H1 (cell line): ENCODE measurements at regions not wholly inside any gene's neighbourhood (a gene's known extent, or its start where the extent isn't known, plus 50 kb on each side); places are given as distances from the start of the nearest gene placed in this dataset.

Experiments used
- CTCF ChIA-PET: fragments of 300-600 bp; sonication (Branson Sonifier 250); formaldehyde crosslinking; loops from one replicate; lab custom pipeline; 2021; ENCODE audit not compliant: partially characterized antibody; lab: Charles Lee
- POLR2A ChIA-PET: fragments of 300-600 bp; sonication (Branson Sonifier 250); formaldehyde crosslinking; loops from one replicate; lab custom pipeline; 2021; ENCODE audit warnings: inconsistent platforms; ENCODE audit not compliant: partially characterized antibody; lab: Charles Lee
- DNase-seq, 2 experiments: peaks; one replicate each; pipeline versions ENCODE4 v3.0.0 to v3.0.0-alpha.2; 2010 to 2022; ENCODE audit warnings: low spot score in 2 of 2, low read depth in 1 of 2, mixed read lengths in 1 of 2
- FAIRE-seq: peaks from 2 replicates; lab custom pipeline; 2011; peaks lifted over from hg19 to GRCh38; lab: Jason Lieb, UNC
- H2AFZ ChIP-seq: 2 replicates; pipeline ENCODE4 v1.8.1; 2012; ENCODE audit warnings: low read length, inconsistent platforms
- H2AK5ac ChIP-seq: 2 replicates; pipeline ENCODE4 v1.6.1; 2013; ENCODE audit warnings: low read depth, low read length
- H2BK120ac ChIP-seq: replicated peaks from 2 replicates; pipeline ENCODE3; 2013; ENCODE audit warnings: low read depth, low read length, inconsistent platforms
- H2BK12ac ChIP-seq: 2 replicates; pipeline ENCODE4 v1.6.1; 2013; ENCODE audit warnings: low read depth, low read length
- H2BK15ac ChIP-seq: 2 replicates; pipeline ENCODE4 v1.6.1; 2013; ENCODE audit warnings: low read length
- H2BK20ac ChIP-seq: 2 replicates; pipeline ENCODE4 v1.6.1; 2013; ENCODE audit warnings: low read length
- H2BK5ac ChIP-seq: 2 replicates; pipeline ENCODE4 v1.6.1; 2013; ENCODE audit warnings: low read depth, low read length
- H3K14ac ChIP-seq: 2 replicates; pipeline ENCODE4 v1.6.1; 2013; ENCODE audit warnings: inconsistent platforms; ENCODE audit not compliant: insufficient read length
- H3K18ac ChIP-seq: 2 replicates; pipeline ENCODE4 v1.6.1; 2013; ENCODE audit warnings: low read length; ENCODE audit errors: extremely low read depth
- H3K23ac ChIP-seq: 2 replicates; pipeline ENCODE4 v1.6.1; 2013; ENCODE audit warnings: inconsistent platforms; ENCODE audit not compliant: insufficient read length
- H3K23me2 ChIP-seq: 2 replicates; pipeline ENCODE4 v1.6.1; 2013; ENCODE audit warnings: low read depth, low read length
- H3K27ac ChIP-seq: 2 replicates; pipeline ENCODE4 v1.6.1; 2011; ENCODE audit warnings: low read depth, low read length, inconsistent platforms
- H3K27me3 ChIP-seq, 4 experiments: replicated peaks in 1 of 4; 1 replicate in 1 of 4; 2 replicates in 3 of 4; pipeline versions ENCODE4 v1.6.1 to v1.8.1; 2011 to 2013; ENCODE audit warnings: low read length in 3 of 4, mild to moderate bottlenecking in 3 of 4, inconsistent platforms in 2 of 4, mixed read lengths in 2 of 4, moderate library complexity in 1 of 4; ENCODE audit not compliant: control insufficient read depth in 3 of 4, insufficient read depth in 3 of 4; ENCODE audit errors: extremely low read depth in 1 of 4
- H3K36me3 ChIP-seq, 4 experiments: 2 replicates each; pipeline versions ENCODE4 v1.6.1 to v1.8.1; 2011 to 2013; ENCODE audit warnings: mild to moderate bottlenecking in 4 of 4, low read length in 3 of 4, moderate library complexity in 2 of 4, control low read depth in 1 of 4, inconsistent platforms in 1 of 4; ENCODE audit not compliant: insufficient read depth in 4 of 4, control insufficient read depth in 2 of 4
- H3K4ac ChIP-seq: replicated peaks from 2 replicates; pipeline ENCODE3; 2013; ENCODE audit warnings: low read length, low read depth, mixed read lengths, inconsistent platforms; ENCODE audit not compliant: insufficient read length
- H3K4me1 ChIP-seq, 4 experiments: replicated peaks in 1 of 4; 1 replicate in 1 of 4; 2 replicates in 3 of 4; pipeline versions ENCODE4 v1.6.1 to v1.8.1; 2011 to 2013; ENCODE audit warnings: low read length in 3 of 4, inconsistent platforms in 2 of 4, mixed read lengths in 1 of 4; ENCODE audit not compliant: insufficient read depth in 4 of 4, control insufficient read depth in 3 of 4
- H3K4me2 ChIP-seq, 2 experiments: 2 replicates each; pipeline versions ENCODE4 v1.6.1 to v1.8.1; 2011 to 2013; ENCODE audit warnings: low read depth in 2 of 2, low read length in 2 of 2, control low read depth in 1 of 2, inconsistent platforms in 1 of 2, mild to moderate bottlenecking in 1 of 2; ENCODE audit not compliant: insufficient read depth in 1 of 2
- H3K4me3 ChIP-seq, 4 experiments: fragments of 200-600, 300-600 bp in 1 of 4; sonication (generic), shearing (Covaris generic), sonication (Bioruptor Twin) in 1 of 4; 2 replicates each; pipeline versions ENCODE4 v1.5.1 to v1.8.1; 2011 to 2016; ENCODE audit warnings: low read length in 4 of 4, low read depth in 3 of 4, control low read depth in 2 of 4, inconsistent platforms in 2 of 4, mild to moderate bottlenecking in 2 of 4, mixed read lengths in 1 of 4, moderate library complexity in 1 of 4; ENCODE audit not compliant: insufficient read depth in 2 of 4; ENCODE audit errors: extremely low read depth in 1 of 4
- H3K56ac ChIP-seq: replicated peaks from 2 replicates; pipeline ENCODE3; 2013; ENCODE audit warnings: low read depth, mild to moderate bottlenecking, mixed read lengths, low read length, inconsistent platforms; ENCODE audit not compliant: insufficient read length
- H3K79me1 ChIP-seq: 2 replicates; pipeline ENCODE4 v1.6.1; 2013; ENCODE audit warnings: low read depth, low read length, control low read depth
- H3K79me2 ChIP-seq, 2 experiments: 2 replicates each; pipeline versions ENCODE4 v1.6.1 to v1.8.1; 2012 to 2013; ENCODE audit warnings: low read length in 2 of 2, mild to moderate bottlenecking in 2 of 2, inconsistent platforms in 1 of 2; ENCODE audit not compliant: insufficient read depth in 2 of 2, control insufficient read depth in 1 of 2
- H3K9ac ChIP-seq, 4 experiments: replicated peaks in 1 of 4; 1 replicate in 1 of 4; 2 replicates in 3 of 4; pipeline versions ENCODE4 v1.6.1 to v1.8.1; 2011 to 2013; ENCODE audit warnings: low read depth in 3 of 4, low read length in 3 of 4, control low read depth in 2 of 4, mild to moderate bottlenecking in 2 of 4, moderate library complexity in 2 of 4, inconsistent platforms in 1 of 4; ENCODE audit errors: extremely low read depth in 1 of 4
- H3K9me3 ChIP-seq, 2 experiments: 2 replicates each; pipeline versions ENCODE4 v1.6.1 to v1.8.1; 2012 to 2013; ENCODE audit warnings: mild to moderate bottlenecking in 2 of 2, moderate library complexity in 2 of 2, control low read depth in 1 of 2, inconsistent platforms in 1 of 2, low read depth in 1 of 2, low read length in 1 of 2, mixed read lengths in 1 of 2; ENCODE audit not compliant: insufficient read depth in 2 of 2
- H4K20me1 ChIP-seq, 2 experiments: replicated peaks in 1 of 2; 2 replicates each; pipeline versions ENCODE3 to v1.8.1; 2011 to 2013; ENCODE audit warnings: inconsistent platforms in 2 of 2, low read length in 2 of 2, mild to moderate bottlenecking in 1 of 2; ENCODE audit not compliant: insufficient read depth in 2 of 2, control insufficient read depth in 1 of 2
- H4K5ac ChIP-seq: 2 replicates; pipeline ENCODE4 v1.6.1; 2013; ENCODE audit warnings: low read length, low read depth, mixed read lengths, inconsistent platforms; ENCODE audit not compliant: insufficient read length
- H4K8ac ChIP-seq: 2 replicates; pipeline ENCODE4 v1.8.0; 2013; ENCODE audit warnings: mild to moderate bottlenecking, moderate library complexity, low read length, inconsistent platforms; ENCODE audit not compliant: insufficient read depth; ENCODE audit errors: extremely low read depth
- H4K91ac ChIP-seq: replicated peaks from 2 replicates; pipeline ENCODE3; 2013; ENCODE audit warnings: low read length, mixed read lengths, inconsistent platforms; ENCODE audit not compliant: insufficient read length
- CHD1 ChIP-seq: IDR thresholded peaks from 2 replicates; pipeline ENCODE4 v1.6.1; 2012; ENCODE audit warnings: low read depth, low read length, improper control_type of control experiment
- EGR1 ChIP-seq: IDR thresholded peaks from 2 replicates; pipeline ENCODE4 v1.6.1; 2011; ENCODE audit warnings: low read depth, low read length, borderline replicate concordance
- MAFK ChIP-seq: IDR thresholded peaks from 2 replicates; pipeline ENCODE4 v1.6.1; 2012; ENCODE audit warnings: low read depth, mild to moderate bottlenecking, improper control_type of control experiment, low read length
- RFX5 ChIP-seq: IDR thresholded peaks from 2 replicates; pipeline ENCODE4 v1.6.1; 2011; ENCODE audit warnings: low read depth, low read length, improper control_type of control experiment, borderline replicate concordance
- TAF7 ChIP-seq: optimal IDR thresholded peaks from 2 replicates; pipeline ENCODE3; 2011; ENCODE audit warnings: low read depth, mild to moderate bottlenecking, inconsistent platforms, low read length, moderate library complexity, borderline replicate concordance
- TEAD4 ChIP-seq: IDR thresholded peaks from 2 replicates; pipeline ENCODE4 v1.6.1; 2012; ENCODE audit warnings: low read depth, low read length, inconsistent platforms, mixed read lengths
- ZNF274 ChIP-seq: IDR thresholded peaks from 2 replicates; pipeline ENCODE4 v1.7.0; 2012; ENCODE audit warnings: low read length, borderline replicate concordance; ENCODE audit errors: extremely low read depth
- WGBS, 2 experiments: shearing (Covaris generic) in 1 of 2; methylation state at CpG; one replicate each; pipeline versions ENCODE4 v1.1.6 to v1.1.7; 2013 to 2015; ENCODE audit warnings: low lambda C conversion rate in 2 of 2, mixed read lengths in 2 of 2, inconsistent platforms in 1 of 2, low coverage in 1 of 2, missing lambda C conversion rate in 1 of 2; ENCODE audit not compliant: insufficient replicate concordance in 2 of 2, insufficient coverage in 1 of 2, insufficient read length in 1 of 2; ENCODE audit errors: extremely low coverage in 1 of 2, missing lambda C conversion rate in 1 of 2; 5-methylcytosine and 5-hydroxymethylcytosine counted together
- TF ChIP-seq, protein P1 (sequence below): IDR thresholded peaks from 2 replicates; pipeline ENCODE4 v1.6.1; 2011; ENCODE audit warnings: low read length, improper control_type of control experiment

DNA sequence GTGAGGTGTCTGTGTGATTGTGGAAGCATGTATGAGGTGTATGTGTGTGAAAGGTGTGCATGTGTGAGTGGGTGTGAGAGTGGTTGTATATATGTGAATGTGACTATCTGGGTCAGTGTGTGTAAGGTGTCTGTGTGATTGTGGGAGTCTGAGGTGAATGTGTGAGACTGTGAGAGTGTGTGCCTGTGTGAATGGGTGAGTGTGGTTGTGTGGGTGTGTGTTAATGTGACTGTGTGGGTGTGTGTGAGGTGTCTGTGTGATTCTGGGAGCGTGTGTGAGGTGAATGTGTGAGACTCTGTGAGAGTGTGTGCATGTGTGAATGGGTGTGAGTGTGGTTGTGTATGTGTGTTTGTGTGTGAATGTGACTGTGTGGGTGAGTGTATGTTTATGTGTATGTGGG lies 385.1 kb downstream of the TCERG1L start:
- Histone ChIP-seq H4K8ac (no peak overlapping the region), H3K56ac (peak overlapping the region; percentile 79), H3K79me1 (no peaks in the 10 kb centered on the region), H3K36me3 (no peaks in the 10 kb centered on the region; a peak in 1 of 8 replicates), H2BK20ac (no peak overlapping the region), H4K91ac (peak overlapping the region; percentile 52), H3K4me1 (peaks cover 0 to 6% (median 2%) of the 10 kb centered on the region in 4 experiments; a peak in 3 of 7 replicates), H2BK5ac (0 out of 2 replicates have a peak overlapping the region, but pooled peaks have one; percentile 53), H2BK12ac (peak overlapping the region; percentile 20; the same call in 1 of the 2 replicates), H3K27me3 (no peaks in the 10 kb centered on the region), H3K79me2 (no peaks in the 10 kb centered on the region), H2AFZ (no peak overlapping the region), H4K20me1 (peaks cover 0 to 13% of the 10 kb centered on the region in 2 experiments), H3K4me3 (no peak overlapping the region), H3K9me3 (no peaks in the 10 kb centered on the region), H3K4me2 (no peak overlapping the region), H2AK5ac (0 out of 2 replicates have a peak overlapping the region, but pooled peaks have one; percentile 75), H3K27ac (no peak overlapping the region), H3K23me2 (peaks cover 20% of the 10 kb centered on the region; the same call in 1 of the 2 replicates), H3K23ac (no peak overlapping the region), H2BK15ac (no peak overlapping the region), H3K4ac (no peak overlapping the region), H3K14ac (no peak overlapping the region), H3K9ac (no peak overlapping the region; a peak in 1 of 7 replicates), H3K18ac (no peak overlapping the region), H2BK120ac (no peak overlapping the region), H4K5ac (no peak overlapping the region)
- DNase-seq (no peak), FAIRE-seq (no peak)
- WGBS, 2 experiments: 86% methylated on average over 1 of the region's 1 CpG; no CpG with 5 or more reads in 1 of the 2 experiments
- ChIA-PET POLR2A (no interaction called here), CTCF (no interaction called here)
- TF ChIP-seq, protein P1, sequence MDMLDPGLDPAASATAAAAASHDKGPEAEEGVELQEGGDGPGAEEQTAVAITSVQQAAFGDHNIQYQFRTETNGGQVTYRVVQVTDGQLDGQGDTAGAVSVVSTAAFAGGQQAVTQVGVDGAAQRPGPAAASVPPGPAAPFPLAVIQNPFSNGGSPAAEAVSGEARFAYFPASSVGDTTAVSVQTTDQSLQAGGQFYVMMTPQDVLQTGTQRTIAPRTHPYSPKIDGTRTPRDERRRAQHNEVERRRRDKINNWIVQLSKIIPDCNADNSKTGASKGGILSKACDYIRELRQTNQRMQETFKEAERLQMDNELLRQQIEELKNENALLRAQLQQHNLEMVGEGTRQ: no peak
- no peak for TF ChIP-seq EGR1
- TF ChIP-seq TAF7: no peak
- no peak for TF ChIP-seq TEAD4
- no peak for TF ChIP-seq RFX5
- TF ChIP-seq MAFK: no peak
- no peak for TF ChIP-seq CHD1
- TF ChIP-seq ZNF274: no peak
